Ishikawa (cell line): ENCODE measurements at regions not wholly inside any gene's neighbourhood (a gene's known extent, or its start where the extent isn't known, plus 50 kb on each side); places are given as distances from the start of the nearest gene placed in this dataset.

ENCODE experiments used
- CREB1 ChIP-seq: IDR thresholded peaks from 2 replicates; pipeline ENCODE4 v1.6.1; 2012; ENCODE audit warnings: low read depth
- EP300 ChIP-seq: IDR thresholded peaks from 2 replicates; pipeline ENCODE4 v1.6.1; 2012; ENCODE audit warnings: borderline replicate concordance
- FOXM1 ChIP-seq: IDR thresholded peaks from 2 replicates; pipeline ENCODE4 v1.6.1; 2012; ENCODE audit warnings: low read depth, borderline replicate concordance
- NFIC ChIP-seq: IDR thresholded peaks from 2 replicates; pipeline ENCODE4 v1.6.1; 2012
- RAD21 ChIP-seq: IDR thresholded peaks from 2 replicates; pipeline ENCODE4 v1.6.1; 2012; ENCODE audit warnings: low read depth
- TCF12 ChIP-seq: IDR thresholded peaks from 2 replicates; pipeline ENCODE4 v1.6.1; 2012; ENCODE audit warnings: low read depth
- ZBTB7A ChIP-seq: IDR thresholded peaks from 2 replicates; pipeline ENCODE4 v1.6.1; 2012; ENCODE audit warnings: low read depth
- TF ChIP-seq, protein P1 (sequence below): IDR thresholded peaks from 2 replicates; pipeline ENCODE4 v1.6.1; 2012
- TF ChIP-seq, protein P2 (sequence below): IDR thresholded peaks from 2 replicates; pipeline ENCODE4 v1.6.1; 2012; ENCODE audit warnings: low read depth, mild to moderate bottlenecking
- TF ChIP-seq, protein P3 (sequence below): IDR thresholded peaks from 2 replicates; pipeline ENCODE4 v1.6.1; 2012

DNA sequence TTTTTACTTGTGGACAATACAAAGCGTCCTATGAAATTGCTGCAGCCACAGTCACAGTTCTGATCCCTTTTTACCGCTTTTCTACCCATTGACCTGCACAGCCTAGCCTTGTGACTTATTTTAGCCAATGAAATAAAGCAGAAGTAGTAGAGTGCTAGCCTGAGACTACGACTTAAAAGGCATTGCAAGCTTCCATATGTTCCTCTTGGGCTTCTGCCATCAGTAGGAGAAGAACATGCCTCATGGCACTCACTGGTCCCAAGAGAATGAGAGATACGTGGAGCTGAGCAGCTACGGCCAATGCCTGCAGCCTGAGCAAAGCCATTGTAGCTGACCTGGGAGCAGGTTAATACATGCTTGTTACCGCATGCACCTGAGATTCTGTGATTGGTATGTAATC lies 416.6 kb upstream of the CLINT1 start:
- TF ChIP-seq, protein P1, sequence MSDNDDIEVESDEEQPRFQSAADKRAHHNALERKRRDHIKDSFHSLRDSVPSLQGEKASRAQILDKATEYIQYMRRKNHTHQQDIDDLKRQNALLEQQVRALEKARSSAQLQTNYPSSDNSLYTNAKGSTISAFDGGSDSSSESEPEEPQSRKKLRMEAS, result no peak
- TF ChIP-seq, protein P2, sequence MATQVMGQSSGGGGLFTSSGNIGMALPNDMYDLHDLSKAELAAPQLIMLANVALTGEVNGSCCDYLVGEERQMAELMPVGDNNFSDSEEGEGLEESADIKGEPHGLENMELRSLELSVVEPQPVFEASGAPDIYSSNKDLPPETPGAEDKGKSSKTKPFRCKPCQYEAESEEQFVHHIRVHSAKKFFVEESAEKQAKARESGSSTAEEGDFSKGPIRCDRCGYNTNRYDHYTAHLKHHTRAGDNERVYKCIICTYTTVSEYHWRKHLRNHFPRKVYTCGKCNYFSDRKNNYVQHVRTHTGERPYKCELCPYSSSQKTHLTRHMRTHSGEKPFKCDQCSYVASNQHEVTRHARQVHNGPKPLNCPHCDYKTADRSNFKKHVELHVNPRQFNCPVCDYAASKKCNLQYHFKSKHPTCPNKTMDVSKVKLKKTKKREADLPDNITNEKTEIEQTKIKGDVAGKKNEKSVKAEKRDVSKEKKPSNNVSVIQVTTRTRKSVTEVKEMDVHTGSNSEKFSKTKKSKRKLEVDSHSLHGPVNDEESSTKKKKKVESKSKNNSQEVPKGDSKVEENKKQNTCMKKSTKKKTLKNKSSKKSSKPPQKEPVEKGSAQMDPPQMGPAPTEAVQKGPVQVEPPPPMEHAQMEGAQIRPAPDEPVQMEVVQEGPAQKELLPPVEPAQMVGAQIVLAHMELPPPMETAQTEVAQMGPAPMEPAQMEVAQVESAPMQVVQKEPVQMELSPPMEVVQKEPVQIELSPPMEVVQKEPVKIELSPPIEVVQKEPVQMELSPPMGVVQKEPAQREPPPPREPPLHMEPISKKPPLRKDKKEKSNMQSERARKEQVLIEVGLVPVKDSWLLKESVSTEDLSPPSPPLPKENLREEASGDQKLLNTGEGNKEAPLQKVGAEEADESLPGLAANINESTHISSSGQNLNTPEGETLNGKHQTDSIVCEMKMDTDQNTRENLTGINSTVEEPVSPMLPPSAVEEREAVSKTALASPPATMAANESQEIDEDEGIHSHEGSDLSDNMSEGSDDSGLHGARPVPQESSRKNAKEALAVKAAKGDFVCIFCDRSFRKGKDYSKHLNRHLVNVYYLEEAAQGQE, result no peak
- TF ChIP-seq EP300 (no peak), TCF12 (no peak), ZBTB7A (no peak), RAD21 (no peak), FOXM1 (no peak), CREB1 (no peak), NFIC (no peak)
- TF ChIP-seq, protein P3, sequence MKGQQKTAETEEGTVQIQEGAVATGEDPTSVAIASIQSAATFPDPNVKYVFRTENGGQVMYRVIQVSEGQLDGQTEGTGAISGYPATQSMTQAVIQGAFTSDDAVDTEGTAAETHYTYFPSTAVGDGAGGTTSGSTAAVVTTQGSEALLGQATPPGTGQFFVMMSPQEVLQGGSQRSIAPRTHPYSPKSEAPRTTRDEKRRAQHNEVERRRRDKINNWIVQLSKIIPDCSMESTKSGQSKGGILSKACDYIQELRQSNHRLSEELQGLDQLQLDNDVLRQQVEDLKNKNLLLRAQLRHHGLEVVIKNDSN, result no peak
